ENCODE measurements at regions not wholly inside any gene's neighbourhood (a gene's known extent, or its start where the extent isn't known, plus 50 kb on each side); places are given as distances from the start of the nearest gene placed in this dataset.

DNA sequence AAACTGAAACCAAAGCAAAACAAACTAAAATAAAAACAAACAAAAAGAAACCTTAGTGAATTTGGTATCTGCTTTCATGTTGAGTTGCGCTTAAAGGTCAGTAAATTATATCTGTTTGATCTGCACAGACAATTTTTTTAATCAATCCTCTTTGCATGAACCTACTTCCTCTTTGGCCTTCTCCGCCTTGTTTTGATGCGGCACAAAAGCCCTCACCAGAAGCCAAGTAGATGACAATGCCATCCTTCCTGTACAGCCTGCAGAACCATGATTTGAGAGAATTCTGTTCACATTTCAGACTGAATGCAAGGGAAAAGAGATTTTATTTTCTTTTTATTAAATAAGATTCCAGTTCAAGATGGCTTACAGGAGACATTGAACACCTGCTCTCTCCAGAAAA lies 473.6 kb upstream of the FTMT start (continued):
- TF ChIP-seq BCLAF1 (IDR thresholded peaks at IDR 0.05; ENCODE audit: borderline replicate concordance in 1 of 2, control insufficient read depth in 1 of 2, low read depth in 2 of 2, low read length in 1 of 2), result no peak
- TF ChIP-seq SRSF9 (IDR thresholded peaks at IDR 0.05; ENCODE audit: borderline replicate concordance, low read depth, low read length), result no peak
- no peak for TF ChIP-seq BACH1 (tag; IDR thresholded peaks at IDR 0.05)
- no peak for TF ChIP-seq ELF1 (tag; IDR thresholded peaks at IDR 0.05)
- TF ChIP-seq GABPB2 (CRISPR knock-in tag; conservative IDR thresholded peaks at IDR 0.05), result no peak
- no peak for TF ChIP-seq SRSF3 (IDR thresholded peaks at IDR 0.05; ENCODE audit: insufficient read depth, low read length)
- TF ChIP-seq, protein P1, sequence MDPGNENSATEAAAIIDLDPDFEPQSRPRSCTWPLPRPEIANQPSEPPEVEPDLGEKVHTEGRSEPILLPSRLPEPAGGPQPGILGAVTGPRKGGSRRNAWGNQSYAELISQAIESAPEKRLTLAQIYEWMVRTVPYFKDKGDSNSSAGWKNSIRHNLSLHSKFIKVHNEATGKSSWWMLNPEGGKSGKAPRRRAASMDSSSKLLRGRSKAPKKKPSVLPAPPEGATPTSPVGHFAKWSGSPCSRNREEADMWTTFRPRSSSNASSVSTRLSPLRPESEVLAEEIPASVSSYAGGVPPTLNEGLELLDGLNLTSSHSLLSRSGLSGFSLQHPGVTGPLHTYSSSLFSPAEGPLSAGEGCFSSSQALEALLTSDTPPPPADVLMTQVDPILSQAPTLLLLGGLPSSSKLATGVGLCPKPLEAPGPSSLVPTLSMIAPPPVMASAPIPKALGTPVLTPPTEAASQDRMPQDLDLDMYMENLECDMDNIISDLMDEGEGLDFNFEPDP (CRISPR knock-in tag; IDR thresholded peaks at IDR 0.05), result no peak
- TF ChIP-seq CBX3 (IDR thresholded peaks at IDR 0.05; ENCODE audit: borderline replicate concordance in 1 of 2, low read length in 2 of 2), result no peak
- TF ChIP-seq, protein P2, sequence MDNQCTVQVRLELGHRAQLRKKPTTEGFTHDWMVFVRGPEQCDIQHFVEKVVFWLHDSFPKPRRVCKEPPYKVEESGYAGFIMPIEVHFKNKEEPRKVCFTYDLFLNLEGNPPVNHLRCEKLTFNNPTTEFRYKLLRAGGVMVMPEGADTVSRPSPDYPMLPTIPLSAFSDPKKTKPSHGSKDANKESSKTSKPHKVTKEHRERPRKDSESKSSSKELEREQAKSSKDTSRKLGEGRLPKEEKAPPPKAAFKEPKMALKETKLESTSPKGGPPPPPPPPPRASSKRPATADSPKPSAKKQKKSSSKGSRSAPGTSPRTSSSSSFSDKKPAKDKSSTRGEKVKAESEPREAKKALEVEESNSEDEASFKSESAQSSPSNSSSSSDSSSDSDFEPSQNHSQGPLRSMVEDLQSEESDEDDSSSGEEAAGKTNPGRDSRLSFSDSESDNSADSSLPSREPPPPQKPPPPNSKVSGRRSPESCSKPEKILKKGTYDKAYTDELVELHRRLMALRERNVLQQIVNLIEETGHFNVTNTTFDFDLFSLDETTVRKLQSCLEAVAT (IDR thresholded peaks at IDR 0.05), result no peak
- TF ChIP-seq, protein P3, sequence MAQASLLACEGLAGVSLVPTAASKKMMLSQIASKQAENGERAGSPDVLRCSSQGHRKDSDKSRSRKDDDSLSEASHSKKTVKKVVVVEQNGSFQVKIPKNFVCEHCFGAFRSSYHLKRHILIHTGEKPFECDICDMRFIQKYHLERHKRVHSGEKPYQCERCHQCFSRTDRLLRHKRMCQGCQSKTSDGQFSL (CRISPR knock-in tag; IDR thresholded peaks at IDR 0.05), result no peak
- TF ChIP-seq, protein P3 (tag; IDR thresholded peaks at IDR 0.05), result no peak
- no peak for TF ChIP-seq ZFPM2 (CRISPR knock-in tag; IDR thresholded peaks at IDR 0.05)
- TF ChIP-seq EP300 (IDR thresholded peaks at IDR 0.05; ENCODE audit: low read length), result no peak
- no peak for TF ChIP-seq TCF3 (CRISPR knock-in tag; IDR thresholded peaks at IDR 0.05)
- TF ChIP-seq DACH1 (IDR thresholded peaks at IDR 0.05; ENCODE audit: partially characterized antibody), result no peak
- no peak for TF ChIP-seq SMAD4 (CRISPR knock-in tag; conservative IDR thresholded peaks at IDR 0.05)

All from K562 (cell line).